HCT116 (cell line): ENCODE measurements at regions not wholly inside any gene's neighbourhood (a gene's known extent, or its start where the extent isn't known, plus 50 kb on each side); places are given as distances from the start of the nearest gene placed in this dataset.

Experiments
- ATAC-seq: fragments of 200-7000 bp; cut with Tn5 transposase; 2 replicates; pipeline ENCODE4 v1.9.1; 2020; ENCODE audit warnings: mild to moderate bottlenecking, moderate library complexity
- BruUV-seq: library from RNA; stranded (reverse); fragments of 400-500 nt; replicated peaks from 2 replicates; lab custom pipeline; 2021; lab: Mats Ljungman, UMichigan
- CTCF ChIA-PET: fragments of 300-600 bp; sonication (Branson Sonifier 250); formaldehyde crosslinking; loops from one replicate; lab custom pipeline; 2021; ENCODE audit warnings: antibody characterized with exemption; lab: Charles Lee
- POLR2A ChIA-PET: fragments of 300-600, 350-600 bp; sonication (Branson Sonifier 250); formaldehyde crosslinking; loops from one replicate; lab custom pipeline; 2021; ENCODE audit warnings: antibody characterized with exemption; lab: Charles Lee
- RAD21 ChIA-PET, 2 experiments: fragments of 300-600 bp; sonication (Branson Sonifier 250); formaldehyde crosslinking; loops; one replicate each; lab custom pipeline; 2023; ENCODE audit warnings: low total read pairs in 2 of 2; ENCODE audit not compliant: uncharacterized antibody in 2 of 2, unreplicated experiment in 2 of 2, low non-redundant PET in 1 of 2; lab: Charles Lee
- DNase-seq: peaks from one replicate; pipeline ENCODE4 v3.0.0-alpha.2; 2010; ENCODE audit warnings: low read depth, low spot score
- H2AFZ ChIP-seq: fragments of 200-600 bp; shearing (Covaris generic), sonication (generic); 2 replicates; pipeline ENCODE4 v1.6.1; 2017; ENCODE audit warnings: low read depth, mixed run types, mixed read lengths, antibody characterized with exemption, low read length; ENCODE audit not compliant: poor library complexity, severe bottlenecking
- H3K27ac ChIP-seq: 2 replicates; pipeline ENCODE4 v1.5.1; 2012; ENCODE audit warnings: low read depth, low read length
- H3K27me3 ChIP-seq: fragments of 200-600 bp; sonication (generic); 2 replicates; pipeline ENCODE4 v1.6.1; 2016; ENCODE audit warnings: mixed run types, low read length, mixed read lengths; ENCODE audit not compliant: insufficient read depth
- H3K36me3 ChIP-seq, 2 experiments: fragments of 200-500 bp in 1 of 2; fragments of 200-600 bp in 1 of 2; sonication (Bioruptor generic) in 1 of 2; sonication (generic) in 1 of 2; 2 replicates each; pipeline versions ENCODE4 v1.5.1 to v1.6.1; 2014 to 2016; ENCODE audit warnings: low read length in 2 of 2, inconsistent platforms in 1 of 2, mixed read lengths in 1 of 2, mixed run types in 1 of 2; ENCODE audit not compliant: insufficient read depth in 2 of 2, control insufficient read depth in 1 of 2
- H3K4me1 ChIP-seq, 2 experiments: fragments of 200-600 bp in 1 of 2; sonication (generic) in 1 of 2; 2 replicates each; pipeline versions ENCODE4 v1.5.1 to v1.6.1; 2012 to 2017; ENCODE audit warnings: low read length in 2 of 2, inconsistent platforms in 1 of 2, mild to moderate bottlenecking in 1 of 2, mixed read lengths in 1 of 2, mixed run types in 1 of 2, moderate library complexity in 1 of 2; ENCODE audit not compliant: insufficient read depth in 2 of 2, control insufficient read depth in 1 of 2
- H3K4me2 ChIP-seq: fragments of 200-600 bp; sonication (generic); 2 replicates; pipeline ENCODE4 v1.6.1; 2017; ENCODE audit warnings: mixed run types, low read length, mixed read lengths
- H3K4me3 ChIP-seq, 2 experiments: fragments of 200-600 bp in 1 of 2; sonication (generic) in 1 of 2; replicated peaks in 1 of 2; 2 replicates each; pipeline ENCODE4 v1.5.1; 2011 to 2016; ENCODE audit warnings: low read length in 2 of 2, control low read depth in 1 of 2, low read depth in 1 of 2, mild to moderate bottlenecking in 1 of 2, mixed read lengths in 1 of 2, mixed run types in 1 of 2
- H3K79me2 ChIP-seq: fragments of 200-600 bp; sonication (generic); 2 replicates; pipeline ENCODE4 v1.6.1; 2017; ENCODE audit warnings: mild to moderate bottlenecking, mixed run types, low read length, moderate library complexity, mixed read lengths; ENCODE audit not compliant: insufficient read depth
- H3K9ac ChIP-seq: fragments of 200-600 bp; sonication (generic); 2 replicates; pipeline ENCODE4 v1.6.1; 2016; ENCODE audit warnings: low read length, mixed read lengths
- H3K9me2 ChIP-seq: fragments of 200-600 bp; sonication (generic), shearing (Covaris generic); 2 replicates; pipeline ENCODE4 v1.6.1; 2017; ENCODE audit warnings: mixed run types, mild to moderate bottlenecking, moderate library complexity; ENCODE audit not compliant: insufficient read depth
- H3K9me3 ChIP-seq, 2 experiments: fragments of 200-500 bp in 1 of 2; fragments of 200-600 bp in 1 of 2; sonication (Bioruptor generic) in 1 of 2; sonication (generic) in 1 of 2; 2 replicates each; pipeline ENCODE4 v1.6.1; 2014 to 2017; ENCODE audit warnings: low read length in 2 of 2, mixed read lengths in 2 of 2, inconsistent platforms in 1 of 2, low read depth in 1 of 2, mild to moderate bottlenecking in 1 of 2, mixed run types in 1 of 2, moderate library complexity in 1 of 2; ENCODE audit not compliant: control insufficient read depth in 1 of 2, insufficient read depth in 1 of 2
- H4K20me1 ChIP-seq: fragments of 200-600 bp; sonication (generic), shearing (Covaris generic); 2 replicates; pipeline ENCODE4 v1.6.1; 2017; ENCODE audit warnings: mixed run types, mild to moderate bottlenecking, moderate library complexity; ENCODE audit not compliant: insufficient read depth
- ATF3 ChIP-seq: IDR thresholded peaks from 2 replicates; pipeline ENCODE4 v1.6.1; 2012
- CBX3 ChIP-seq: IDR thresholded peaks from 2 replicates; pipeline ENCODE4 v1.6.1; 2012; ENCODE audit warnings: low read depth
- CEBPB ChIP-seq: IDR thresholded peaks from 2 replicates; pipeline ENCODE4 v1.6.1; 2012; ENCODE audit warnings: low read depth
- CTCF ChIP-seq, 3 experiments: fragments of 200-600 bp in 1 of 3; sonication (generic) in 1 of 3; IDR thresholded peaks in 2 of 3; conservative IDR thresholded peaks in 1 of 3; 2 replicates each; pipeline ENCODE4 v1.5.1; 2012 to 2017; ENCODE audit warnings: low read depth in 2 of 3, low read length in 2 of 3, antibody characterized with exemption in 1 of 3, borderline replicate concordance in 1 of 3, control low read depth in 1 of 3, mild to moderate bottlenecking in 1 of 3, mixed read lengths in 1 of 3, mixed run types in 1 of 3, moderate library complexity in 1 of 3; ENCODE audit not compliant: insufficient read depth in 1 of 3
- EGR1 ChIP-seq: IDR thresholded peaks from 2 replicates; pipeline ENCODE4 v1.6.1; 2012; ENCODE audit warnings: low read depth
- ELF1 ChIP-seq: IDR thresholded peaks from 2 replicates; pipeline ENCODE4 v1.6.1; 2012; ENCODE audit warnings: low read depth, borderline replicate concordance
- EZH2 ChIP-seq: fragments of 200-600 bp; sonication (generic); IDR thresholded peaks from 2 replicates; pipeline ENCODE4 v1.6.1; 2017; ENCODE audit warnings: antibody characterized with exemption, mixed run types
- EZH2phosphoT487 ChIP-seq: fragments of 200-600 bp; IDR thresholded peaks from 2 replicates; pipeline ENCODE4 v1.6.1; 2018; ENCODE audit warnings: antibody characterized with exemption, borderline replicate concordance
- FOSL1 ChIP-seq: IDR thresholded peaks from 2 replicates; pipeline ENCODE4 v1.6.1; 2012; ENCODE audit warnings: low read depth
- JUND ChIP-seq: IDR thresholded peaks from 2 replicates; pipeline ENCODE4 v1.6.1; 2012
- MAX ChIP-seq: IDR thresholded peaks from 2 replicates; pipeline ENCODE4 v1.6.1; 2012
- POLR2A ChIP-seq: IDR thresholded peaks from 2 replicates; pipeline ENCODE4 v1.7.0; 2011; ENCODE audit warnings: borderline replicate concordance; ENCODE audit not compliant: insufficient read depth, insufficient read length; ENCODE audit errors: extremely low read depth
- POLR2AphosphoS5 ChIP-seq: IDR thresholded peaks from 2 replicates; pipeline ENCODE4 v1.6.1; 2011; ENCODE audit warnings: mild to moderate bottlenecking, low read depth, low read length, moderate library complexity
- RAD21 ChIP-seq: IDR thresholded peaks from 2 replicates; pipeline ENCODE4 v1.6.1; 2012; ENCODE audit warnings: low read depth, mild to moderate bottlenecking
- SIN3A ChIP-seq: IDR thresholded peaks from 2 replicates; pipeline ENCODE4 v1.6.1; 2012; ENCODE audit warnings: low read depth
- SP1 ChIP-seq: IDR thresholded peaks from 2 replicates; pipeline ENCODE4 v1.6.1; 2012; ENCODE audit warnings: low read depth
- SRF ChIP-seq: IDR thresholded peaks from 2 replicates; pipeline ENCODE4 v1.6.1; 2012; ENCODE audit warnings: low read depth
- YY1 ChIP-seq: IDR thresholded peaks from 2 replicates; pipeline ENCODE4 v1.6.1; 2011; ENCODE audit warnings: low read length, low read depth, moderate library complexity, mild to moderate bottlenecking; ENCODE audit not compliant: insufficient replicate concordance; ENCODE audit errors: extremely low read depth
- ZBTB33 ChIP-seq: IDR thresholded peaks from 2 replicates; pipeline ENCODE4 v1.6.1; 2011; ENCODE audit warnings: mild to moderate bottlenecking, low read length, moderate library complexity; ENCODE audit not compliant: insufficient replicate concordance; ENCODE audit errors: extremely low read depth
- ZFX ChIP-seq: fragments of 450-650 bp; IDR thresholded peaks from 2 replicates; pipeline ENCODE4 v1.6.1; 2017
- ZNF274 ChIP-seq: fragments of 200-500 bp; sonication (Bioruptor generic); IDR thresholded peaks from 2 replicates; pipeline ENCODE4 v1.6.1; 2014; ENCODE audit warnings: mild to moderate bottlenecking, low read depth, low read length, inconsistent platforms
- intact Hi-C: fragments of 100-400 bp; cut with micrococcal nuclease; formaldehyde crosslinking; loops from 2 replicates; pipeline ENCODE4 v1.10.0; 2022

GRCh38 chr17:71127416-71127815, 958.1 kb downstream of the KCNJ2 start (continued):
- TF ChIP-seq CTCF (IDR thresholded peaks at IDR 0.05 in 2 of 3, conservative IDR thresholded peaks at IDR 0.05 in 1 of 3; ENCODE audit: borderline replicate concordance in 1 of 3, insufficient read depth in 1 of 3, low read depth in 2 of 3, low read length in 2 of 3) (no peak), MAX (no peak), EZH2phosphoT487 (no peak), ZFX (no peak), EZH2 (no peak), SRF (no peak), CEBPB (no peak), POLR2AphosphoS5 (no peak), SIN3A (no peak), POLR2A (no peak)
- TF ChIP-seq, all 23 proteins: peak for 0

- ATAC-seq (no peak), DNase-seq (no peak)
- ChIA-PET POLR2A (no interaction called here), CTCF (no interaction called here), RAD21 (no interaction called here)
- Histone ChIP-seq H3K4me2 (no peak overlapping the region), H3K9me3 (no peaks in the 10 kb centered on the region), H3K27me3 (no peaks in the 10 kb centered on the region), H3K9me2 (peaks cover 2% of the 10 kb centered on the region; the same call in 1 of the 2 replicates), H3K4me1 (no peaks in the 10 kb centered on the region), H3K36me3 (no peaks in the 10 kb centered on the region), H3K27ac (no peak overlapping the region), H3K79me2 (no peaks in the 10 kb centered on the region), H3K4me3 (no peak overlapping the region), H3K9ac (no peak overlapping the region), H2AFZ (no peak overlapping the region), H4K20me1 (no peaks in the 10 kb centered on the region)
- intact Hi-C loops, result no loop called here
- BruUV-seq, result no TSS peak
- TF ChIP-seq POLR2A, result no peak
- no peak for TF ChIP-seq ELF1
- TF ChIP-seq SP1, result no peak
- no peak for TF ChIP-seq YY1
- TF ChIP-seq ATF3, result no peak
- TF ChIP-seq SIN3A, result no peak
- TF ChIP-seq JUND, result no peak
- no peak for TF ChIP-seq ZNF274
- TF ChIP-seq FOSL1, result no peak
- TF ChIP-seq CBX3, result no peak
- no peak for TF ChIP-seq ZBTB33
- TF ChIP-seq ZFX, result no peak
- no peak for TF ChIP-seq EZH2
- TF ChIP-seq EGR1, result no peak
- no peak for TF ChIP-seq CTCF (IDR thresholded peaks at IDR 0.05 in 2 of 3, conservative IDR thresholded peaks at IDR 0.05 in 1 of 3; ENCODE audit: borderline replicate concordance in 1 of 3, insufficient read depth in 1 of 3, low read depth in 2 of 3, low read length in 2 of 3)
- TF ChIP-seq SRF, result no peak
- TF ChIP-seq EZH2phosphoT487, result no peak
- no peak for TF ChIP-seq RAD21
These were observed 973.0 kb downstream of the KCNJ2 start for GRCh38 chr17:71142333-71142732.
